ES-I3 (cell line): ENCODE measurements at regions not wholly inside any gene's neighbourhood (a gene's known extent, or its start where the extent isn't known, plus 50 kb on each side); places are given as distances from the start of the nearest gene placed in this dataset.
"Not testable (repeated sequence)": the region's sequence is repeated elsewhere in the genome, so short reads cannot be mapped to it uniquely, and the experiment has no call there.

Experiments used
- H3K36me3 ChIP-seq: 2 replicates; pipeline ENCODE4 v1.6.1; 2013; ENCODE audit warnings: mild to moderate bottlenecking, low read length, control low read depth, moderate library complexity; ENCODE audit not compliant: insufficient read depth
- H3K4me1 ChIP-seq: 2 replicates; pipeline ENCODE4 v1.6.1; 2013; ENCODE audit warnings: mild to moderate bottlenecking, control low read depth, low read length; ENCODE audit not compliant: insufficient read depth
- H3K9ac ChIP-seq: 2 replicates; pipeline ENCODE4 v1.6.1; 2013; ENCODE audit warnings: low read depth, mild to moderate bottlenecking, low read length, moderate library complexity
- H3K9me3 ChIP-seq: 2 replicates; pipeline ENCODE4 v1.6.1; 2013; ENCODE audit warnings: mild to moderate bottlenecking, low read length, moderate library complexity; ENCODE audit not compliant: control insufficient read depth, insufficient read depth

DNA sequence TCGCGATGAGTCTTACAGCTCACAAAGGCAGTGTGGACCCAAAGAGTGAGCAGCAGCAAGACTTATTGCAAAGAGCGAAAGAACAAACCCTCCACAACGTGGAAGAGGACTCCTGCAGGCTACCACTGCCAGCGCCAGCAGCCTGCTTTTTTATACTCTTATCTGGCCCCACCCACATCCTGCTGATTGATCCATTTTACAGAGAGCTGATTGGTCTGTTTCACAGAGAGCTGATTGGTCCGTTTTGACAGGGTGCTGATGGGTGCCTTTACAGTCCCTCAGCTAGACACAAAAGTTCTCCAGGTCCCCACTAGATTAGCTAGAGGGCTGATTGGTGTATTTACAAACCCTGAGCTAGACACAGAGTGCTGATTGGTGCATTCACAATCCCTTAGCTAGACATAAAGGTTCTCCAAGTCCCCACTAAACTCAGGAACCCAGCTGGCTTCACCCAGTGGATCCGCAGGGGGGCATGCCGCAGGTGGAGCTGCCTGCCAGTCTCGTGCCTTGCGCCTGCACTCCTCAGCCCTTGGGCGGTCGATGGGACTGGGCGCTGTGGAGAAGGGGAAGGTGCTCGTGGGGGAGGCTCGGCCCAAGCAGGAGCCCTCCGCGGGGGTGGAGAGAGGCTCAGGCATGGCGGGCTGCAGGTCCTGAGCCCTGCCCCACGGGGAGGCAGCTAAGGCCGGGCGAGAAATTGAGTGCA is 75.7 kb downstream of the QDPR start:
- H3K9ac ChIP-seq, H3K36me3 ChIP-seq, H3K4me1 ChIP-seq, H3K9me3 ChIP-seq: not testable (repeated sequence)

DNA sequence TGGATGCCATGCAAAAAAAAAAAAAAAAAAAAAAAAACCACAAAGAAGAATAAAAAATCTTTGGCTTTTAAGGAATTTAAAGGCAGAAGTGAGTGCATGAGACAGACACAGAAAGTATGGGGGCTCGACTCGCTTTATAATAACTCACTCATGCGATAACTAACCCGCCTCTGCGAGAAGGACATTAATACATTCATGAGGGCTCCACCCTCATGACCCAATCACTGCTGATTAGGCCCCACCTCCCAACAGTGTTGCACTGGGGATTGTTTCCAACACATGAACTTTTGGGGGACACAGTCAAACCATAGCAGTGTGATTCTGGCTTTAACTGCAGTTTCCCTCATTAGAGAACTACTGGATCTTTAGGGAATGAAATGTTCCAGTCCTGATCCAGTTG is 78.1 kb downstream of the QDPR start:
- no peak overlapping the region for H3K9ac ChIP-seq
- no peaks in the 10 kb centered on the region for H3K9me3 ChIP-seq
- H3K4me1 ChIP-seq, result no peaks in the 10 kb centered on the region
- no peaks in the 10 kb centered on the region for H3K36me3 ChIP-seq

DNA sequence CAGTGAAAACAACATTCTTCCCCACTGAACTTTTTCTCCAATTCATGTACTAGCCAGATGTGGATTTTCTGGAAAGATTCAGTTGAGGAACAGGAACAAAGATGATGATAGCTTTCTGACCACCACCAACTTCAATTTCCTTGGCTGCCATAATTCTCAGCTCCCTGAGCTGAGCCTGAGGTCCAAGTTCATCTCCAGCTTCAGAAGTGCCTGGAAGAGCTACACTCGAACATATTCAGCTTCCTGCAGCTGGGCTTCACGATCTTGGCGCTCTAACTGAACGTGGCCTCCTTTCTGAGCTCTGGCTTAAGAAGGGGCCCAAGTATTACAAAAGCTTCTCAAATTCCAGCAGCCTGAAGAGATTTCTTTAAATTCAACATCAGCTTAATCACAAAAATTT is 83.9 kb downstream of the QDPR start:
- no peaks in the 10 kb centered on the region for H3K4me1 ChIP-seq
- H3K9ac ChIP-seq, result no peak overlapping the region
- H3K9me3 ChIP-seq, result no peaks in the 10 kb centered on the region
- H3K36me3 ChIP-seq, result no peaks in the 10 kb centered on the region

DNA sequence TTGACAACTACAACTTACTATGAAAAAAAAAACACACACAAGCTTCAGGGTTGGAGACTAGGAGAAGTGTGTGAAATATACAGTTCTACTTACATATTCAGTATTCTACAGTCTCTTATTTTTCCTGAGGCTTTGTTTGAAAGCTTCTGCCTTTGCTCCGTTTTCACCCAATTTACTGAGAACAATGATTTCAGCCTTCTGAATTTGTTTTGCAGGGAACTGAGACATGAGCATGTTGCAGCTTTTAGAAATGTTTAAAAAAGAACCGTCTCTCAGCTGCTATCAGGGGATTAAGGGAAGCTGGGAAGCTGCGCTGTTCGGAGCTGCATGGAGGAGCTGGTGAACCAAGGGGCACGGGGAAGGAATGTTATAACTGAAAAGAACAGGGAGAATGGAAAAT is 85.7 kb downstream of the QDPR start:
- Histone ChIP-seq H3K36me3 (no peaks in the 10 kb centered on the region), H3K9ac (no peak overlapping the region), H3K4me1 (no peaks in the 10 kb centered on the region), H3K9me3 (no peaks in the 10 kb centered on the region)

DNA sequence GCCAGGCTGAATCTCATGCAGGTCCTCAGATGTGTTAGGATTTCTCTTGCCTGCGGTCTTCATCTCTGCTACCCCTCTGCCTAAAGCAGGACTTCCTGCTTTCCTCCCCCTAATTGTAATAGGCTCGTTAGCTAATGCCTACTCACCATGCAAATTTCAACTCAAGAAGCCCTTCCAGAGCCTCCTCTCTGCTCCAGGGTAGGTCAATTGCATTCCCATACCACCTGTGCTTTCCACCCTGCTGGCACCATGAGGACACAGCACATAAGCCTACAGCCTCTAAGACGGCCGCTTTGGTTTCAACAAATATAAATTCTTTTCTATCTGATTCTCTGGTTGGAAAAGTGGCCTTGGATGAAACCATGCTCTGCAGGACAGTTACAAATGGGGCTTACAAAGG is 93.9 kb downstream of the QDPR start:
- no peak overlapping the region for H3K9ac ChIP-seq
- no peaks in the 10 kb centered on the region for H3K9me3 ChIP-seq
- no peaks in the 10 kb centered on the region for H3K36me3 ChIP-seq
- H3K4me1 ChIP-seq, result peaks cover 5% of the 10 kb centered on the region; the same call in 1 of the 2 replicates

DNA sequence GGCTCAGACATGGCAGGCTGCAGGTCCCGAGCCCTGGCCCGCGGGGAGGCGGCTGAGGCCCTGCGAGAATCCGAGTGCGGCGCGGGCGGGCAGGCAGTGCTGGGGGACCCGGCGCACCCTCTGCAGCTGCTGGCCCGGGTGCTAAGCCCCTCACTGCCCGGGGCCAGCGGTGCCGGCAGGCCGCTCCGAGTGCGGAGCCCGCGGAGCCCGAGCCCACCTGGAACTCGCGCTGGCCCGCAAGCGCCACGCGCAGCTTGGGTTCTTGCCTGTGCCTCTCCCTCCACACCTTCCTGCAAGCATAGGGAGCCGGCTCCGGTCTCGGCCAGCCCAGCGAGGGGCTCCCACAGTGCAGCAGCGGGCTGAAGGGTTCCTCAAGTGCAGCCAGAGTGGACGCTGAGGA is 97.5 kb downstream of the QDPR start:
- H3K36me3 ChIP-seq, result no peaks in the 10 kb centered on the region
- H3K4me1 ChIP-seq, result peaks cover 5% of the 10 kb centered on the region; the same call in 1 of the 2 replicates
- H3K9ac ChIP-seq, result no peak overlapping the region
- no peaks in the 10 kb centered on the region for H3K9me3 ChIP-seq

DNA sequence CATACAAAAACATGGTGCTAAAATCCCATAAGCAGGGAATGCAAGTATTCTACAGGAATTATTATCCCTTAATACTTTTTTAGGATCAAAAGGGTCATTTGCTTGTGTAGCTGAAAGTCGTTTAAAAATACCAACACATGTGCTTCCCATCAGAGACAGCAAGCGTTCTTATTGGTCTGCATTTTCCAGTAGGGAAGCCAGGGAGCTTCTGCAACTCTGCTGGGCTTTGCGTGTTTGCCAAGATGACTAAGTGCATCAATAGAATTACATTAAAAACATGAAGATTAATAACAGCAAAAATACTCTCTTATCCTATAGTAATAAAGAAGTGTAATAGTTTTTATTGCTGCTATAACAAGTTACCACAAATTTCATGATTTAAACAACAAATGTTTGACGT is 111.2 kb downstream of the QDPR start:
- Histone ChIP-seq H3K4me1 (no peaks in the 10 kb centered on the region), H3K9me3 (no peaks in the 10 kb centered on the region), H3K9ac (no peak overlapping the region), H3K36me3 (no peaks in the 10 kb centered on the region)

DNA sequence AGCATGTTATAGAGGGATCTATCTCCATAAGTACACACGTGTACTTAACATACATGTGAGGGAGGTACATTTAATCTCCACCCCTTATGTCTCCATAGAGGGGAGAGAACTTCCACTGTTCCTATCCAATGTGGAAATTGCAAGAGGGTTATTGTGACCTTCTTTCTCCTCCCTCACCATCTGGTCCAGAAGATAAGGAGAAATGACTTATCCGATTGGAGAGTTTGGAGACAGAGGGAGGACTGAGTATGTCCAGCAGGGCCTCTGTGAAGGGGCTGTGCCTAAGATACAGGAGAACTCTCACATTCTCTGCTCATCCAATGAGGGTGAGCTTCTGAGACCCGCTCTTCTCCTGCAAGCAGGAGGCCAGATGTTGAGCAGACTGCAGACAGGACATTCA is 113.1 kb downstream of the QDPR start:
- Histone ChIP-seq H3K9ac (no peak overlapping the region), H3K9me3 (no peaks in the 10 kb centered on the region), H3K36me3 (no peaks in the 10 kb centered on the region), H3K4me1 (no peaks in the 10 kb centered on the region)

DNA sequence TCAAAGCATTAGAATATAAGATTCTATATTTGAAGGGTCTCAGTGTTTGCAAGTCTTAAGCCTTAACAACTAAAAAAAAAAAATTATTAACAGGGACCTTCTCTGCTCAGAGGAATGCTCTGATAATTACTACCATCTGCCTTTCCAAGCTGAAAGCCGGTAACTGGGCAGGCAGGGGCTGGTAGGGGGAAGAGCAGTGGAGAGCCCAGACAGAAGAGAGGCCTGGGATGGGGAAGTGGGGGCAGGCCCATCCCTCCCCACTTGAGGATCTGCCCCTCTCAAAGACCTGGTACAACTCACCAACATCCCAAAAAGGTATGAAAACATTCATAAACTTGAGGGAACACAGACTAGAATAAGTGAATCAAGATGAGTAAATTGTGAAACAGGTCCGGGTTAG is 113.9 kb downstream of the QDPR start:
- Histone ChIP-seq H3K9ac (no peak overlapping the region), H3K36me3 (no peaks in the 10 kb centered on the region), H3K9me3 (no peaks in the 10 kb centered on the region), H3K4me1 (no peaks in the 10 kb centered on the region)

DNA sequence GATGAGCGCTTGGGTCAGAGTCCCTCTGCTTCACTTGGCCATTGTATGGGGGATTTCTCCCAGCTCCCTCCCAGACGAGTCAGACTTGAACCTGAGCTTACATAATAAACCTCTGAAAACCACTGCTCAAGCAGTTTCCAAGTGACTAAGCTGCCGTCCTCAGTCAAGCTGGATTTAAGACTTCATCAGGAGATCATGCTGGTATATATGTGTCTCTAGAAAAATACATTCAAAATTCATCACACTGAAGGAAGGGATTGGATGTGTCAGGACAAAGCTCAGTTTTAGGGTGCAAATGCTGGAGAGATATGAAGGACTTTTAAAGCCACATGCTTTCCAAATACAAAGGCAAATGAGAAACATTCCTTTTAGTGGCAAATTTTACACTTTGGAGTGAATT is 114.3 kb downstream of the QDPR start:
- Histone ChIP-seq H3K36me3 (no peaks in the 10 kb centered on the region), H3K9ac (no peak overlapping the region), H3K9me3 (no peaks in the 10 kb centered on the region), H3K4me1 (no peaks in the 10 kb centered on the region)

DNA sequence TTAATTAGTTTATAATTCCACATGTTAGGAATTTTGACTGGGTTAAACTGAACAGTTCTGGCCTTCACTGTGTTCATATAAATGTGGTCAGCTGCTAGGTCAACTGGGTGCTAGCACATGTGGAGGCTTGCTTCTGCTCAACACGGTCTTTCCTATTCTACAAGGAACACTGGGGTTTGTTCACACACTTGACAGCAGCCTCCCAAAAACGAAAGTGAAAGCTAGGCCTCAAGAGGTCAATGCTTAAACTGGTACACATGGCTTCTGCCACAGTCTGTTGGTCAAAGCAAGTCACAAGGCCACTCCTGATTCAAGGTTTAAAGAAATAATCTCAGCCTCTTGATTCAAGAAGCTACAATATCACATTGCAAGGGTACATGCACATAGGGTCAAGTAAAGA is 126.5 kb downstream of the QDPR start:
- Histone ChIP-seq H3K9me3 (no peaks in the 10 kb centered on the region), H3K4me1 (no peaks in the 10 kb centered on the region), H3K36me3 (no peaks in the 10 kb centered on the region), H3K9ac (no peak overlapping the region)

DNA sequence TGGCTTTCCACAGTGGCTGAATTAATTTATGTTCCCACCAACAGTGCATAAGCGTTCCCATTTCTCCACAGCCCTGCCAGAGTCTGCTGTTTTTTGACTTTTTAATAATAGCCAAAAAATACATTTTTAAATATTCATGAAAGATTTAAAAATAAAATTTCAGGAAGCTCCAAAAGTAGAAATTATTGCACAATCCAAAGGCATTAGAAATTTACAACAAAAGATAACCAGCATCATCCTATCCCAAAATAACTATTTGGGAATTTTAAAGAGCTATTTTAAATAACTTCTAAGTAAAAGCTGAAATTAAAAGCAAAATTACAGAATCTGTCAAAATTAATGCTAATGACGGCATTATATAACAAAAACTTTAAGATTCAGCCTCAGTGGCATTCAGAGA is 131.5 kb downstream of the QDPR start:
- Histone ChIP-seq H3K9ac (no peak overlapping the region), H3K9me3 (no peaks in the 10 kb centered on the region), H3K36me3 (no peaks in the 10 kb centered on the region), H3K4me1 (no peaks in the 10 kb centered on the region)

DNA sequence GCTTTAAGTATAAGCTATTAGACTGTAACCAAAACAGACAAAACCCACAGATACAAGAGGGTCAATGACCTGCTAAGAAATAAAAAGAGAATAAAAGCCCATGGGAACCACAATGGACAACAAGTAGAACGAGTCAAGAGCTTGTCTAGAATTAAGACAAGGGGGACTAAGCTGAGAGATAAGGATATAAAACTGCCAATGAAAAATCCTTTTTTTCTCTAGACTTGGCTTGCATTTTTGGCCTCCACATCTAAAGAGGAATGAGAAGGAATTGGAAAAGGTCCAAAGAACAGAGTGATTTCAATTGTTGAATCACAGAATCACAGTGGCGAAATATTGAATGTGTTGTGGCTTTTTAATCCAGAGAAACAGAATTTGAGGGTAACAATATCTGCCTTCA is 135.7 kb downstream of the QDPR start:
- no peaks in the 10 kb centered on the region for H3K4me1 ChIP-seq
- H3K9me3 ChIP-seq, result no peaks in the 10 kb centered on the region
- no peak overlapping the region for H3K9ac ChIP-seq
- H3K36me3 ChIP-seq, result no peaks in the 10 kb centered on the region

DNA sequence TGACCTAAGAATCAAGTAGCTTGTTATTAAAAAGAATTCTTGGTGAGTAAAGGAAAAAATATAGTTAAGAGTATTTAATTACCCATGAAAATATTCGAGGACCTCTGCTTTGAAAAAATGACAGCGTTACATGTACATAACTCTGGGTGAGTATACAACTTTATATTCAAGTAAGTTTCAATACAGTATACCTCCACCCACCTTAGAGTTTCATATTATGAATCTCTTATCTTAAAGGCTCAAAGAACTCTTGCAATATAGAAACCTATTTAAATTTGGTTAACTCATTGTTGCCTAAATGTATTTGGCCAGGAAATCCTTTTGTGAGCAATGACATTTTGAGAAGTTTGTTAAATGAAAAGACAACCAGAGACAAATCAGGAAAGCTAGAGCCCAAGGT is 138.2 kb downstream of the QDPR start:
- Histone ChIP-seq H3K9me3 (no peaks in the 10 kb centered on the region), H3K36me3 (no peaks in the 10 kb centered on the region), H3K9ac (no peak overlapping the region), H3K4me1 (no peaks in the 10 kb centered on the region)

DNA sequence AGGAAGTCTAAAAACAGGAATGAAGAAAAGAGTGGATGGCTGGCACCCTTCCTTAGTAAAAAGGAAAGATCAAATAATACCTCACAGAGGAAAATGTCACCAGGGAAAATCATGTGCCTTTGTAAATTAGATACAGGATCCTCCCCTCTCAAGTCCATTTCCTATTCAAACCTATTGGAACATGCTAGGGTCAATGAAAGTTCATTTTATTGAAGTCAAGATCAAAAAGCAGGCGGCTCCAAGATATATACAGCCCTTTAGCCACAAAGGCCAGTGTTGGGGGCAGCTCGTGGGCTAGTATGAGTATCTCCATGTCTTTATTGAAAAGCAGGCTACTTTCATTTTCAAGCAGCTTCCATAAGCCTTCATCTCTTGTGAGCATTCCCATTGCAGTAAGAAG is 141.1 kb downstream of the QDPR start:
- Histone ChIP-seq H3K36me3 (no peaks in the 10 kb centered on the region), H3K9ac (no peak overlapping the region), H3K4me1 (no peaks in the 10 kb centered on the region), H3K9me3 (no peaks in the 10 kb centered on the region)

DNA sequence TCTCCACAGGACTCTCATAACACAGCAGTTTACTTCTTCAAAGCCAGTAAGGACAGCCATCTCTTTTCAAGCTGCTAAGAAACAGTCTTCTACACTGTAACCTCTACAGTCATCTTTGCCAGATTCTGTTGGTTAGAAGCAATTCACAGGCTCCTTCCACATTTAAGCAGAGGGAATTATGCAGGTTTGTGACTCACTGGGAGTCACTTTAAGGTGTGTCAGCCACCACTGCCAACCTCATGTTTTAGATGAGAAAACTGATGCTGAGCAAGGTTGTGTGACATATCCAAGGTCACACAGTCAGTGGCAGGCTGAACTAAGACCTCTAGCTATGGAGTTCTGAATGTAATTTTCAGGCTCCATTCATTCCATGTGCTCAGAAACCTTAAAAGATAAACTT is 143.5 kb downstream of the QDPR start:
- no peak overlapping the region for H3K9ac ChIP-seq
- H3K36me3 ChIP-seq, result no peaks in the 10 kb centered on the region
- no peaks in the 10 kb centered on the region for H3K4me1 ChIP-seq
- no peaks in the 10 kb centered on the region for H3K9me3 ChIP-seq
